ENCODE measurements at regions not wholly inside any gene's neighbourhood (a gene's known extent, or its start where the extent isn't known, plus 50 kb on each side); places are given as distances from the start of the nearest gene placed in this dataset.

- no peak for TF ChIP-seq POLR2AphosphoS5 (IDR thresholded peaks at IDR 0.05; ENCODE audit: borderline replicate concordance, low read depth, low read length)
- TF ChIP-seq FOXP2 (optimal IDR thresholded peaks at IDR 0.05; ENCODE audit: control extremely low read depth, extremely low read length, insufficient read depth), result no peak
Measured at GRCh38 chr10:53075469-53075868, 302.9 kb upstream of the MBL2 start.

All from SK-N-MC (cell line).